Fibroblast of skin of right quadriceps (primary cell): ENCODE measurements at regions not wholly inside any gene's neighbourhood (a gene's known extent, or its start where the extent isn't known, plus 50 kb on each side); places are given as distances from the start of the nearest gene placed in this dataset.

Experiments
- DNase-seq: peaks from one replicate; pipeline ENCODE4 v3.0.0-alpha.2; 2013

- DNase-seq: no peak
These were observed 511.3 kb downstream of the TLR4 start for GRCh38 chr9:118215549-118215948.

GRCh38 chr9:118222375-118222774 lies 518.2 kb downstream of the TLR4 start:
- DNase-seq: no peak

GRCh38 chr9:118223111-118223510 lies 518.9 kb downstream of the TLR4 start:
- DNase-seq: no peak

- no peak for DNase-seq
These were observed 526.1 kb downstream of the TLR4 start for GRCh38 chr9:118230329-118230728.

- DNase-seq: no peak
These were observed 532.4 kb downstream of the TLR4 start for GRCh38 chr9:118236625-118237024.

GRCh38 chr9:118238139-118238538 lies 533.9 kb downstream of the TLR4 start:
- no peak for DNase-seq

DNA sequence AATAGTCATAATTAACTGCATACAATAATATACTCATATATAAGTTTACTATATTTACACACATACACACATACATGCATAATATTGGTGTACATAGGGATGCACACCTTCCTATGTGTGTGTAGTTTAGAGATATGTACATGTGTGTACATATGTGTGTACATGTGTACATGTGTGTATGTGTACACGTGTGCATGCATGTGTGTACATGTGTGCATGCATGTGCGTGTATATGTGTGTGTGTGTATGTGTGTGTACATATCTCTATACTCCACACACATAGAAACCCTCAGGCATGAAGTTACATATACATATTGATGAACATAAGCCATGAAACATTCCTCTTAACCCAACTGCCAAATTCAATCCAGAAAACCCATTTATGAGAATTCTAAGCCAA lies 547.8 kb downstream of the TLR4 start:
- DNase-seq: no peak

DNA sequence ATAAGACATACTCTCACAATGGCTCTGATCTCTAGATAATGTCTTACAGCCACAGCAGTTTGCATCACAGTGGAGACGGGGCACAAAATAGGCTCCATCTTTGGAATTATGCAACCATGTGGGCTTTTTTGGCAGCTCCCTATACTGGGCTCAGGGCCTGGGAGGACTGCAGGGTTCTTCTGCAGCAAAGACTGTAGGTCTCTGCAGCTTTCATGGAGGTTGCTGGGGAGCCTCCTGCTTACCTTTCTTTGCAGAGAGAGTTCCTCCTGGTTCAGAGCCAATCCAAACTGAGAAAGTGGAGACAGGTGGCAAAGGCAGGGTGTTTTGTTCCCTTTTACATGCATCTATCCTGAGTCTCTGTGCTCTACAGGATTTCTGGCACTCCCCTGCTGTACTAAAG lies 558.0 kb downstream of the TLR4 start:
- DNase-seq: no peak

GRCh38 chr9:118263949-118264348 lies 559.7 kb downstream of the TLR4 start:
- no peak for DNase-seq

DNA sequence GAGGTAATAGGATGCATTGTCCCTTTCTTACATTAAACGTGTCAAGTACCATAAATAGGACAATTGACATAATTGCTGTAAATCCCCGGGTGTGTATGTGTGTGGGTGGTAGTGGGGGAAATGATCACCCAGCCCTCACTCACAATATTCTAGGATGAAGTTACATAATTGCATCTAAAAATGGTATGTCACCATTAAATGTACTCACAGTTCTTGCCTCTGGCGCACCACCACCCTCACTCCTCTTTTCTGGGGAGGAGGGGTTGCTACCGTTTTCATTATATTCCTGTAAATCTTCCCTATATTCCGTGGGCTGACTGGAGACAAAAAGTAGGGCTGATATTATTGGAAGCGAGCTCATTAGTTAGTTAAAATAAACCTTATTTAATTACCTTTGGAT lies 563.8 kb downstream of the TLR4 start:
- DNase-seq: no peak

DNA sequence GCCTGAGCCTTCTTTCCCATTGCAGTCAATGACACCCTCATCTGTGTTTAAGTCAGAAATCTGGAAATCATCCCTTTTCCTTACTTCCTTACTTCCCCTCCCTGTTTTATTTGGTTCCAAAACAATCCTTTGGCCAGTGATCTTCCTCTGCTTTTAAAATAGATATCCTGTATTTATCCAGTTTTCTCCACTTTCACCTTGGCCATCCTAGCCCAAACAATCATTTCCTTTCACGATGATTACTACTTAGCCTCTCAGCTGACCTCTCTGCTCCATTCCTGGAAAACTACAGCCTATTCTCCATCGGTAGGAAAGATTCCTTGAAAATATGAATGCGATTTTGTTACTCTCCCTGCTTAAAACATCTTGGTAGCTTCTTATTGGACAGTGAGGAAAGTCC lies 565.4 kb downstream of the TLR4 start:
- DNase-seq: no peak

DNA sequence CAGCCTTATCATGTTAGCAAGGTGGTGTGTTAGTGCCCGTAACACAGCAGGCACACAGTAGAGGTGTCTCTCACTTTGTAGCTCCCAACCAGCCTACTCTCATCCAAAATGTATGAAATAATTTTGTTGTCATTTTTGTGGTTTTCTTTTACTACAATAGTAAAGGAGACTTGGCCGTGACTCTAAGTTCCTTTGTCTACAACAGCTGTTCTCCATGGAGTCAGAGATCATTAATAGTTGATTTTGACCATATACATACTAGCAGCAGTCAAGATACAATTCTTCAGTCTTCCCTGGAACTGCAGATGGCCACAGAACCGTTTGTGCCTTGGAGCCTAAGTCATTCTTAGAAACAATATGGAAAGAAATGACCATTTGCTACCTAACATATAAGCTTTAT lies 567.1 kb downstream of the TLR4 start:
- no peak for DNase-seq

- no peak for DNase-seq
These were observed 567.7 kb downstream of the TLR4 start for GRCh38 chr9:118271936-118272335.

DNA sequence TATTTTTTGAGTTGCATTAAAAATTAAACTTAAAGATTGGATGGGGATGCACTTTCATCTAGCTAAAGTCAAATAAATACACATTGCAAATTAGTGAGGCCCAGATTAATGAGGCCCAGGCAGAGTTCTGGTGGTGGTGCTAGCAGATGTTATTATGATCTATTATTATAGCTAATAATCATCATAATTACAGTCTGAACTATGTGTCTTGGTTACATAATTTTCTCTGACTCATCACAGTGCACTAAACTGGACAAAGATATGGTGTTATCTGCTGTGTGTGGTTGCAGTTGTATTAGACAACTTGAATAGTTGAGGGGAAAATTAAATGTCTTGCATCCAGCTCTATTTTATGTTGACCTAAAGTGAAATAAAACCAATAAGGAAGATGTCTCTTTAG lies 568.8 kb downstream of the TLR4 start:
- no peak for DNase-seq

GRCh38 chr9:118276784-118277183 lies 572.6 kb downstream of the TLR4 start:
- DNase-seq: no peak

GRCh38 chr9:118281772-118282171 lies 577.6 kb downstream of the TLR4 start:
- DNase-seq: no peak

GRCh38 chr9:118283488-118283887 lies 579.3 kb downstream of the TLR4 start:
- DNase-seq: no peak

DNA sequence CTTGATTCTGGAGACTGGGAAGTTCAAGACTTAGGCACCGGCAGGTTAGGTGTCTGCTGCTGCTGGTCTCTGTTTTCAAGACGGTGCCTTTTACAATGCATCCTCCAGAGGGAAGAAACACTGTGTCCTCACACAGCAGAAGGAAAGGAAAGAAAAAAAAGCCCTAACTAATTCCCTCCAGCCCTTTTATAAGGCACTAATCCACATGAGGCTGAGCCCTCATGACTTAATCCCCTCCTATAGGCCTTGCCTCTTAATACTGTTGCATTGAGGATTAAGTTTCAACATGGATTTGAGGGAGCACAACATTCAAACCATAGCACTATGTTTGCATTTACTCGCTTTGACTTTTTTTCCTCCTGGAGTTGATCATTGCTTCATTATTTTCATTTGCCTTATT lies 585.9 kb downstream of the TLR4 start:
- DNase-seq: no peak

GRCh38 chr9:118295413-118295812 lies 591.2 kb downstream of the TLR4 start:
- DNase-seq: no peak

DNA sequence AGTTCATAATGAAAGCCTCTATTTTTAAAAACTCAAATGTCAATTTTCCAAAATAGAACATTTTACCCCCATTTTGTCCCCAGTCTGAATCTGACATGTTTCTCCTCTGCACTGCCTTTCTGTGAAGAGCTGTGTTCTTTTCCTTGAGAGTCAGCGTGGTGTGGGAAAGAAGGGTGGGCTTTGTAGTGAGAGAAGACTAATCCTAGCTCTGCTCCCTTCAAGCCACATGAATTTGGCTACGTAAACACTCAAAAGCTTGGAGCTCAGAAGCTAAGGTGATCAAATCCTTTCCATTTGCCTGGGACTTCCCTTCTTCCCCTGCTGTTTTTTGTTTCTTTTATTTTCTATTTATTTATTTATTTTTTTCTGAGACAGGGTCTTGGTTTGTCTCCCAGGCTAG lies 598.5 kb downstream of the TLR4 start:
- no peak for DNase-seq

DNA sequence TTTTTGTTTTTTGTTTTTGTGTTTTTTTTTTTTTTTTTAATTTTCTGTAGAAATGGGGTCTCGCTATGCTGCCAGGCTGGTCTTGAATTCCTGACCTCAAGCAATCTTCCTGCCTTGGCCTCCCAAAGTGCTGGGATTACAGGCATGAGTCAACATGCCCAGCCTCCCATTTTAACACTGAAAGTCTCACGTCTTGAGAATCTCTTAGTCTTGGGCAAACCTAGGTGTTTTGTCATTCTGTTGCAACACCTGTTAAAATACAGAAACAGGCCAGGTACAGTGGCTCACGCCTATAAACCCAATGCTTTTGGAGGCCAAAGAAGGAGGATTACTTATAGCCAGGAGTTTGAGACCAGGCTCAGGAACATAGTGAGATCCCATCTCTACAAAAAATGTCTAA lies 599.0 kb downstream of the TLR4 start:
- DNase-seq: no peak

DNA sequence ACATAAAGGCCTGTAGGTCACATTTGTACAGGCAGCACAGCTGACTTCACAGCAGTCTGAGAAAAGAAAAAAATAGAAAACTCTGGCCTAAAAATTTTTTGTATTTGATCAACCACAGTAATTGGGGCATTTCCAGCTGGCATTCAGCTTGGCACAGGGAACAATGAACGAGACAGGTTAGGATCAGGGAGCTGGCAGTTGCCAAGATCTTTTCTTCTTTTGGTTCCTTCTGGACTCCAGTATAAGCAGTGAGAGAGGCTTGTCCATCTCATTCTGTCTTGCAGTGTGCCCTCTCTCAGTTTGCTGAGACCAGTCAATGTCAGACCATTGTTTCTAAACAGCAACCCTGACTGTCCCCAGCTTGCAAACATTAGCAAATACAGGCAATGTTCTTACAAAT lies 601.1 kb downstream of the TLR4 start:
- DNase-seq: no peak

DNA sequence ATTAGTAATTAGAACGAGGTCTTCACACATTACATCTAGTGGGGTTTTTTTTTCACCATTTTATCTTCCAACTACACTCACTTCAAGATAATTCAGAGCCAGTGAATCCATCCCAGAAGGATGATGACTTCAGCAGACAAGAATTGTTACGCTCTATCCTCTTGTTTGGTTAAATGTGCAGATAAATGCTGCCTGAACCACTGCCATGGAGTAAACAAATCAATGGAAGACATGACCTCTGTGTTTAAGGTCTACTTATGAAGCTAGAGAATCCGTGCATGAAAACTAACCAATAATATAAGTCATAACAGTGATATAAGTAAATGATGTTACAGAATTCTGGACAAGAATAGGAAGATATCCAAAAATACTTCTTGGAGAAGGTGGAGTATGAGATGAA lies 602.6 kb downstream of the TLR4 start:
- DNase-seq: no peak

DNA sequence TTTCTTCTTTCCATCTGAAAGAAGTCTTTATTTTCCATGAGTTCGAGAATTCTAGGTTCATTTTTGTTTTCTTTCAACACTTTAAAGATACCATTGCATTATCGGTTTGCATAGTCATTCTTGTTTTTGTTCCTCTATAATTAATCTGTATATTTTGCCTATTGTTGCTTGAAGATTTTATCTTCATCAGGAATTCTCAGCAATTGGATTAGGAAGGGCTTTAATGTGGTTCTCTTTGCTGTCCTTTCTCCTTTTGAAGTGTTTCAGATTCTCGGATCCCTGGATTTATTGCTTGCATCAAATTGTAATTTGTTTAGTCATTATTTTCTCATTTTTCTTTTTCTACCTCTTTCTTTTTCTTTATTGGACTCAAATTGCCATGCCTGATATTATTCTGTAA lies 609.8 kb downstream of the TLR4 start:
- DNase-seq: no peak

DNA sequence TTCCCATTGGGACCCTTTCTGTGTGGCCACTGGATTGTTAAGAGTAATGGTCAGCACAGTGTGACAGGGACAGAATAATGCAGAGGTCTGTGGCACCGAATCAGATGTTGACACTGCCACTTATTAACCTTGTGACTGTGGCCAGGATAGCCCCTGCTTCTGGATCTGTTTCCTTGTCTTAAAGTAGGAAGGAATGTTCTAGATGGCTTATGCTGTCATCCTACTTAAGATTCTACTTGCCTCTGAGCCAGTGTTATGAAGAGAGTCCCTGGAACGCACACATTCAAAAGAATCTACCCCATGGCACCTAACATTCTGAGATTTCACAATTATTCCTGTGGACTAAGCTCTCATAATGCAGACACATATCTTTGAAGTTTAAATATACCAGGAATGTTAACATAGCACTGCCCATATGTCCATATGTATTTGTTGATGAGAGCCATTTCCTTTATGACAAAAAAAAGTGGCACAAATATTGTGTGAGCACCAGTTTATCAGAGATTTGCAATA lies 612.7 kb downstream of the TLR4 start:
- DNase-seq: no peak
